Spleen (tissue), 11 donors: ENCODE measurements at regions not wholly inside any gene's neighbourhood (a gene's known extent, or its start where the extent isn't known, plus 50 kb on each side); places are given as distances from the start of the nearest gene placed in this dataset.

Experiments used
- DNase-seq: peaks from one replicate; pipeline ENCODE4 v3.0.0-alpha.2; 2020
- H3K27ac ChIP-seq, 8 donors: fragments of 200-600 bp; sonication (generic) in 7 of 8; 1 replicate in 4 of 8; 2 replicates in 4 of 8; pipeline versions ENCODE4 v1.5.0 to v1.8.0; 2016 to 2021; ENCODE audit warnings: inconsistent platforms in 4 of 8, mild to moderate bottlenecking in 4 of 8, moderate library complexity in 1 of 8
- H3K27me3 ChIP-seq, 7 donors: fragments of 200-600 bp; sonication (generic) in 6 of 7; replicated peaks in 1 of 7; 1 replicate in 4 of 7; 2 replicates in 3 of 7; pipeline versions ENCODE4 v1.5.0 to v1.8.0; 2016 to 2021; ENCODE audit warnings: inconsistent platforms in 3 of 7, mild to moderate bottlenecking in 1 of 7
- H3K36me3 ChIP-seq, 6 donors: fragments of 200-600 bp; sonication (generic) in 5 of 6; 1 replicate in 4 of 6; 2 replicates in 2 of 6; pipeline versions ENCODE4 v1.5.0 to v1.8.0; 2016 to 2021; ENCODE audit warnings: inconsistent platforms in 2 of 6
- H3K4me1 ChIP-seq, 6 donors: fragments of 200-600 bp; sonication (generic) in 5 of 6; 1 replicate in 3 of 6; 2 replicates in 3 of 6; pipeline versions ENCODE4 v1.5.0 to v1.8.0; 2016 to 2021; ENCODE audit warnings: inconsistent platforms in 3 of 6
- H3K4me3 ChIP-seq, 8 donors: fragments of 200-600 bp; sonication (generic) in 7 of 8; 1 replicate in 4 of 8; 2 replicates in 4 of 8; pipeline versions ENCODE4 v1.5.0 to v1.8.0; 2016 to 2021; ENCODE audit warnings: inconsistent platforms in 4 of 8, mild to moderate bottlenecking in 4 of 8, moderate library complexity in 2 of 8
- H3K9me3 ChIP-seq, 8 donors: fragments of 200-600 bp; sonication (generic) in 7 of 8; 1 replicate in 4 of 8; 2 replicates in 4 of 8; pipeline versions ENCODE4 v1.5.0 to v1.8.0; 2016 to 2021; ENCODE audit warnings: inconsistent platforms in 4 of 8
- POLR2AphosphoS5 ChIP-seq, 3 donors: sonication (generic); formaldehyde crosslinking; IDR thresholded peaks; one replicate each; pipeline ENCODE4 v1.5.1; 2017; ENCODE audit warnings: antibody characterized with exemption in 3 of 3
- WGBS, 5 donors: extraction: QIAGEN DNeasy Blood & Tissue Kit in 3 of 5; methylation state at CpG; one replicate each; pipeline versions ENCODE4 v1.1.5 to v1.1.7; 2013 to 2018; 5-methylcytosine and 5-hydroxymethylcytosine counted together
- intact Hi-C: fragments of 100-400 bp; cut with DNase I; formaldehyde crosslinking; loops from one replicate; pipeline ENCODE4 v1.15.0; 2023; ENCODE audit warnings: low total_unique reads
- small RNA-seq, 4 donors: library from RNA; depleted of rRNA; stranded (forward); fragments of <200 nt; gene quantifications; one replicate each; pipeline ENCODE3, GENCODE V24; 2016
- TF ChIP-seq, protein P1 (sequence below), 11 experiments: fragments of 200-600 bp in 7 of 11; fragments of 450-650 bp in 4 of 11; sonication (generic) in 4 of 11; IDR thresholded peaks in 8 of 11; conservative IDR thresholded peaks in 3 of 11; 1 replicate in 7 of 11; 2 replicates in 4 of 11; pipeline versions ENCODE4 v1.4.0 to v1.8.0; 2016 to 2021; ENCODE audit warnings: antibody characterized with exemption in 11 of 11, inconsistent platforms in 4 of 11, mild to moderate bottlenecking in 1 of 11
- donor health status: healthy with polysubstance abuse.
- donor health status: DM: no; HTN: no; CAD: no; lungs with moderate emphysema.
- donor health status: DM: no; HTN: no; CAD: no.
- donor health status: Bipolar disorder and iron deficiency.
- donor health status: healthy.
- donor health status: DM: no; HTN: no; CAD: no.
- donor health status: DM: yes; HTN: yes; CAD: no.

DNA sequence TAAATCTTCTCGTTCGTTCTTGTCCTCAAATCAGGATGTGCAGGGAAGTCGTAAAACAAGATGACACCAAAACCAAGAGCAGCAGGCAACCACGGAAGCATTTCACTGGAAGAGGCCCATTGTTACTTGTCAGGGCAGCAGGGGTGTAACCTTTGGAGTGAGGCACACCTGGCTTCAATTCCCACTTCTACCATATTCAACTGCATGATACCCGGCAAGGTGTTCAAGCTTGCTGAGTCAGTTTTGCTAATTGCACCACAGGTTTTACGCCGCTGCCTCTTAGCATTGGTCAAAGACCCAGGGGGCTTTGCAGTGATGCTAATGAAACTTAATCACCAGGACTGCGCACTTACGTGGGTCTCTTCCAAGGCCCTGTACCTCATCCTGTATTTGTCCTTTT, 50.0 kb upstream of the PTER start:
- 51 to 61% (median 55%) methylated on average over 9 of the region's 9 CpGs for WGBS, 5 donors
- TF ChIP-seq POLR2AphosphoS5 (IDR thresholded peaks at IDR 0.05): no peak
- TF ChIP-seq, protein P1, sequence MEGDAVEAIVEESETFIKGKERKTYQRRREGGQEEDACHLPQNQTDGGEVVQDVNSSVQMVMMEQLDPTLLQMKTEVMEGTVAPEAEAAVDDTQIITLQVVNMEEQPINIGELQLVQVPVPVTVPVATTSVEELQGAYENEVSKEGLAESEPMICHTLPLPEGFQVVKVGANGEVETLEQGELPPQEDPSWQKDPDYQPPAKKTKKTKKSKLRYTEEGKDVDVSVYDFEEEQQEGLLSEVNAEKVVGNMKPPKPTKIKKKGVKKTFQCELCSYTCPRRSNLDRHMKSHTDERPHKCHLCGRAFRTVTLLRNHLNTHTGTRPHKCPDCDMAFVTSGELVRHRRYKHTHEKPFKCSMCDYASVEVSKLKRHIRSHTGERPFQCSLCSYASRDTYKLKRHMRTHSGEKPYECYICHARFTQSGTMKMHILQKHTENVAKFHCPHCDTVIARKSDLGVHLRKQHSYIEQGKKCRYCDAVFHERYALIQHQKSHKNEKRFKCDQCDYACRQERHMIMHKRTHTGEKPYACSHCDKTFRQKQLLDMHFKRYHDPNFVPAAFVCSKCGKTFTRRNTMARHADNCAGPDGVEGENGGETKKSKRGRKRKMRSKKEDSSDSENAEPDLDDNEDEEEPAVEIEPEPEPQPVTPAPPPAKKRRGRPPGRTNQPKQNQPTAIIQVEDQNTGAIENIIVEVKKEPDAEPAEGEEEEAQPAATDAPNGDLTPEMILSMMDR (IDR thresholded peaks at IDR 0.05 in 8 of 11, conservative IDR thresholded peaks at IDR 0.05 in 3 of 11): no peak

More for the DNA sequence above, 50.0 kb upstream of the PTER start:
- Histone ChIP-seq H3K27ac (no peak overlapping the region), H3K9me3 (no peaks in the 10 kb centered on the region), H3K27me3 (peaks cover 0 to 4% (median 0%) of the 10 kb centered on the region in 7 donors), H3K36me3 (no peaks in the 10 kb centered on the region), H3K4me3 (no peak overlapping the region), H3K4me1 (no peaks in the 10 kb centered on the region)
- no peak for DNase-seq
- intact Hi-C loops: no loop called here

Small RNA genes in the stretch of these regions (small RNA-seq; reads per million reads assigned to genes)
- 0 reads per million in 4 donors for gene RF00322
- 0 reads per million in 4 donors for gene RNU6-1075P
